ENCODE measurements at regions not wholly inside any gene's neighbourhood (a gene's known extent, or its start where the extent isn't known, plus 50 kb on each side); places are given as distances from the start of the nearest gene placed in this dataset.

DNA sequence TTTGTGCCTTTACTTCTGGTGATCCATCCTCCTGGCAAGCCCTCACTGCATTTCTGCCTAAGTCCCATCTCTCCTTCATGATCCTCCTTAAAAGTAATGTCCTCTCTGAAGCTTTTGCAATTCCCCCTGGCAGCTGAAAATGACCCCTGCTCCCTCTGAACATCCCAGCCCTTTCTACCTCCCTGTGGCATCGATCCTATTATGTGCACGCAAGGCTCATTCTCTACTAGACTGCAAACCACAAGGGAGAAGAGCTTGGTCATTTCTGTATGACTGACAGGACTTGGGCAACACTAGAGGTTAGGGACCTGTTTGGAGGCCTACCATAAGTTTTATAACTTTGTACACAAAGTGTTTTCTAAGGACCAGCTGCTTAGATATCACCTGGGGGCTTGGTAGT is 50.8 kb upstream of the RAP2C start:
- no peaks in the 10 kb centered on the region for H3K27me3 ChIP-seq (ENCODE audit: low read length)
- no peak overlapping the region for H3K4me2 ChIP-seq (ENCODE audit: low read depth, low read length, poor library complexity, severe bottlenecking)
- no peaks in the 10 kb centered on the region for H3K4me1 ChIP-seq (ENCODE audit: low read length)
- H4K20me1 ChIP-seq (ENCODE audit: insufficient read depth, low read depth, low read length) = no peaks in the 10 kb centered on the region
- no peak for DNase-seq
- no peak overlapping the region for H3K9ac ChIP-seq (ENCODE audit: low read length)
- no peaks in the 10 kb centered on the region for H3K36me3 ChIP-seq (ENCODE audit: insufficient read depth, low read length)
- H3K9me2 ChIP-seq (replicated peaks; ENCODE audit: insufficient read depth, low read length) = no peaks in the 10 kb centered on the region
- H3K27ac ChIP-seq (ENCODE audit: low read length) = no peak overlapping the region
- no peaks in the 10 kb centered on the region for H3K79me2 ChIP-seq (ENCODE audit: low read length)
- H3K9me3 ChIP-seq (ENCODE audit: low read length) = no peaks in the 10 kb centered on the region
- no peak overlapping the region for H3K4me3 ChIP-seq (ENCODE audit: low read length)
- H2AFZ ChIP-seq (ENCODE audit: low read length) = no peak overlapping the region
